GM21515 (cell line): ENCODE measurements at regions not wholly inside any gene's neighbourhood (a gene's known extent, or its start where the extent isn't known, plus 50 kb on each side); places are given as distances from the start of the nearest gene placed in this dataset.
"Not testable (repeated sequence)": the region's sequence is repeated elsewhere in the genome, so short reads cannot be mapped to it uniquely, and the experiment has no call there.

Experiments
- ATAC-seq: cut with Tn5 transposase; IDR thresholded peaks from one replicate; pipeline ENCODE4 v1.9.1; 2021; ENCODE audit not compliant: unreplicated experiment

GRCh38 chr10:109664554-109664953, 258.8 kb downstream of the XPNPEP1 start:
- no peak for ATAC-seq

- ATAC-seq, result no peak
Observed at GRCh38 chr10:109663122-109663521, 260.2 kb downstream of the XPNPEP1 start.

- ATAC-seq, result not testable (repeated sequence)
Observed at GRCh38 chr10:109652612-109653011, 270.7 kb downstream of the XPNPEP1 start.

GRCh38 chr10:109650228-109650627, 273.1 kb downstream of the XPNPEP1 start:
- ATAC-seq, result no peak

GRCh38 chr10:109647627-109648026, 275.7 kb downstream of the XPNPEP1 start:
- ATAC-seq, result no peak

- ATAC-seq, result no peak
Observed at GRCh38 chr10:109633846-109634245, 289.5 kb downstream of the XPNPEP1 start.

- not testable (repeated sequence) for ATAC-seq
Observed at GRCh38 chr10:109633017-109633416, 290.3 kb downstream of the XPNPEP1 start.

GRCh38 chr10:109624939-109625338, 298.4 kb downstream of the XPNPEP1 start:
- no peak for ATAC-seq

GRCh38 chr10:109622566-109622965, 300.7 kb downstream of the XPNPEP1 start:
- no peak for ATAC-seq

- ATAC-seq, result no peak
Observed at GRCh38 chr10:109620396-109620795, 302.9 kb downstream of the XPNPEP1 start.

GRCh38 chr10:109619914-109620313, 303.4 kb downstream of the XPNPEP1 start:
- no peak for ATAC-seq

- ATAC-seq, result no peak
Observed at GRCh38 chr10:109618748-109619147, 304.6 kb downstream of the XPNPEP1 start.

- no peak for ATAC-seq
Observed at GRCh38 chr10:109618301-109618700, 305.0 kb downstream of the XPNPEP1 start.

GRCh38 chr10:109616359-109616980, 306.8 kb downstream of the XPNPEP1 start:
- no peak for ATAC-seq

GRCh38 chr10:109595356-109595755, 328.0 kb downstream of the XPNPEP1 start:
- ATAC-seq, result not testable (repeated sequence)

GRCh38 chr10:109593682-109594081, 329.6 kb downstream of the XPNPEP1 start:
- ATAC-seq, result no peak

GRCh38 chr10:109592391-109592790, 330.9 kb downstream of the XPNPEP1 start:
- ATAC-seq, result no peak

GRCh38 chr10:109591601-109592000, 331.7 kb downstream of the XPNPEP1 start:
- no peak for ATAC-seq

- no peak for ATAC-seq
Observed at GRCh38 chr10:109588259-109588658, 335.1 kb downstream of the XPNPEP1 start.

GRCh38 chr10:109587366-109587765, 335.9 kb downstream of the XPNPEP1 start:
- ATAC-seq, result no peak

GRCh38 chr10:109556399-109556798, 366.9 kb downstream of the XPNPEP1 start:
- ATAC-seq, result no peak

- not testable (repeated sequence) for ATAC-seq
Observed at GRCh38 chr10:109542050-109542603, 381.2 kb downstream of the XPNPEP1 start.

- no peak for ATAC-seq
Observed at GRCh38 chr10:109534193-109534592, 389.1 kb downstream of the XPNPEP1 start.
